Uterus (tissue), 2 donors: ENCODE measurements at regions not wholly inside any gene's neighbourhood (a gene's known extent, or its start where the extent isn't known, plus 50 kb on each side); places are given as distances from the start of the nearest gene placed in this dataset.

Source experiments
- POLR2A ChIP-seq, 2 donors: fragments of 450-650 bp; IDR thresholded peaks; one replicate each; pipeline ENCODE4 v1.6.1; 2016; ENCODE audit warnings: antibody characterized with exemption in 2 of 2, mild to moderate bottlenecking in 1 of 2, moderate library complexity in 1 of 2
- TF ChIP-seq, protein P1 (sequence below), 4 experiments: fragments of 200-600 bp in 2 of 4; fragments of 450-650 bp in 2 of 4; sonication (generic) in 2 of 4; IDR thresholded peaks; one replicate each; pipeline ENCODE4 v1.5.1; 2016 to 2019; ENCODE audit warnings: antibody characterized with exemption in 4 of 4, mild to moderate bottlenecking in 2 of 4, moderate library complexity in 1 of 4

DNA sequence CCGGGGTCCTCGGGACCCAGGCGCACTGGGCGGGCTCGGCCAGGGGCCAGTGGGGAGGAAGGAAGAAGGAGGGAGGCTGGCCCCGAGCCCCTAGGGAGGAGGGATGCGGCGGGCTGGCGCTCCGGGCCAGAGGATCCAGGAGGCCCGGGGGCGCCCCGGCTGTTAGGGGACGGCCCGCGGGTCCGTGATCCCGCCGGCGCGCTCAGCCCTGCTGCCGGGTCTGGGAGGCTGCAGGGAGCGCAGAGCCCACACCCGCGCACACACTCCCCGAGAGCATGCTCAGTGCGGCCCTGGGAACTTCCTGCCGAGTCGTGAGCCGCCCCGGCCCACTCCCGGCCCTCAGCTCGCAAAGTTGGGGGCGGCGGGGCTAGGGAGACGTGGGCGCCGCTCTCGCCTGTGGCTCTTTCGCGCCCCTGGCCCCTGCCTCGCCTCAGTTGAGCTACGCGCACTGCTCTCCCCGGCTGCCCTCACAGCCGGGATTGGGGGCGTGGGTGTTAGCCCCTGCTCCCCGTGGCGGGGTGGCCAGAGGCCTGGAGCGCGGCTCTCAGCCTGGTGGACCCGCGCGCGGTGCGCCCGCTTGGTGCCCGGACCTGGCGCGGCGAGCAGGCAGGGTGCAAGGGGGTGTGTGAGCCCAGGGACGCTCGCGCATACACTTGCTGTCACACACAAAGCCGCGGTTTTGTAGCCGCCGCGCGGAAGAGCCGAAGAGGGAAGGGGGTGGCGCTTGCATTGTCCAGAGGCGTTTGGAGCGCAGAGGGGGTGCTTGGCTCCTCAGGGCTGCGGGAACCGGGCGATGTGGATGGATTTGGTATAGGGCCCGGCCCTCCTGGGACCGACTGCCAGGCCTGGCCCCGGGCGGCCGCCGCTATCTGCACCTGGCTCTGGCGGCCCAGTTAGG, 132.9 kb upstream of the MGAT5 start:
- TF ChIP-seq, protein P1, sequence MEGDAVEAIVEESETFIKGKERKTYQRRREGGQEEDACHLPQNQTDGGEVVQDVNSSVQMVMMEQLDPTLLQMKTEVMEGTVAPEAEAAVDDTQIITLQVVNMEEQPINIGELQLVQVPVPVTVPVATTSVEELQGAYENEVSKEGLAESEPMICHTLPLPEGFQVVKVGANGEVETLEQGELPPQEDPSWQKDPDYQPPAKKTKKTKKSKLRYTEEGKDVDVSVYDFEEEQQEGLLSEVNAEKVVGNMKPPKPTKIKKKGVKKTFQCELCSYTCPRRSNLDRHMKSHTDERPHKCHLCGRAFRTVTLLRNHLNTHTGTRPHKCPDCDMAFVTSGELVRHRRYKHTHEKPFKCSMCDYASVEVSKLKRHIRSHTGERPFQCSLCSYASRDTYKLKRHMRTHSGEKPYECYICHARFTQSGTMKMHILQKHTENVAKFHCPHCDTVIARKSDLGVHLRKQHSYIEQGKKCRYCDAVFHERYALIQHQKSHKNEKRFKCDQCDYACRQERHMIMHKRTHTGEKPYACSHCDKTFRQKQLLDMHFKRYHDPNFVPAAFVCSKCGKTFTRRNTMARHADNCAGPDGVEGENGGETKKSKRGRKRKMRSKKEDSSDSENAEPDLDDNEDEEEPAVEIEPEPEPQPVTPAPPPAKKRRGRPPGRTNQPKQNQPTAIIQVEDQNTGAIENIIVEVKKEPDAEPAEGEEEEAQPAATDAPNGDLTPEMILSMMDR (IDR thresholded peaks at IDR 0.05), result no peak
- peak in 1 of 2 donors; percentile 42 for TF ChIP-seq POLR2A (IDR thresholded peaks at IDR 0.05)
